H7 (cell line): ENCODE measurements at regions not wholly inside any gene's neighbourhood (a gene's known extent, or its start where the extent isn't known, plus 50 kb on each side); places are given as distances from the start of the nearest gene placed in this dataset.

Experiments used
- DNase-seq: peaks from one replicate; pipeline ENCODE4 v3.0.0; 2012
- H3K27me3 ChIP-seq: 2 replicates; pipeline ENCODE4 v1.6.0; 2011; ENCODE audit warnings: mild to moderate bottlenecking, low read length; ENCODE audit not compliant: control insufficient read depth, insufficient read depth
- H3K36me3 ChIP-seq: replicated peaks from 2 replicates; pipeline ENCODE4 v1.5.1; 2011; ENCODE audit warnings: low read length; ENCODE audit not compliant: control insufficient read depth, insufficient read depth
- H3K4me3 ChIP-seq: 2 replicates; pipeline ENCODE4 v1.5.1; 2011; ENCODE audit warnings: low read depth, mild to moderate bottlenecking, control low read depth, low read length, moderate library complexity; ENCODE audit not compliant: insufficient read depth

DNA sequence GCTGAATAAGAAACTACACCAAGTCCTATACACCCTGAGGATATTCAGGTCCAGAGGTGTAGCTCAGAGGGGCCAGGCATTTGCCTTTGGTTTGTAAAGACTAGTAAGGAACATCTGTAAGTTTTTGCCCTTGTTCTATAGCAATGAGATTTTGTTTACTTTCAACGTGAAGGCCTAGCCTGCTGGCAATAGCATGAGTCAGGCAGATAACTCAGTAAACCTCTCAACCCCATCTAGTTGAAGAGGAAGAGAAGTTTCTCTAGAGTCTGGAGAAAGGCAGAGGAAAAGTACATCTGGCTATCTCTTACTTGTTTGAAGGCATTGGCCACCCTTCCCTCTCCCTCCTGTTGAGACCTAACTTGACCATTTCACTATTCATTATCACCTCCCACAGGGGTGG is 70.3 kb upstream of the ZNF521 start:
- Histone ChIP-seq H3K27me3 (no peaks in the 10 kb centered on the region), H3K36me3 (no peaks in the 10 kb centered on the region), H3K4me3 (no peak overlapping the region)
- no peak for DNase-seq

DNA sequence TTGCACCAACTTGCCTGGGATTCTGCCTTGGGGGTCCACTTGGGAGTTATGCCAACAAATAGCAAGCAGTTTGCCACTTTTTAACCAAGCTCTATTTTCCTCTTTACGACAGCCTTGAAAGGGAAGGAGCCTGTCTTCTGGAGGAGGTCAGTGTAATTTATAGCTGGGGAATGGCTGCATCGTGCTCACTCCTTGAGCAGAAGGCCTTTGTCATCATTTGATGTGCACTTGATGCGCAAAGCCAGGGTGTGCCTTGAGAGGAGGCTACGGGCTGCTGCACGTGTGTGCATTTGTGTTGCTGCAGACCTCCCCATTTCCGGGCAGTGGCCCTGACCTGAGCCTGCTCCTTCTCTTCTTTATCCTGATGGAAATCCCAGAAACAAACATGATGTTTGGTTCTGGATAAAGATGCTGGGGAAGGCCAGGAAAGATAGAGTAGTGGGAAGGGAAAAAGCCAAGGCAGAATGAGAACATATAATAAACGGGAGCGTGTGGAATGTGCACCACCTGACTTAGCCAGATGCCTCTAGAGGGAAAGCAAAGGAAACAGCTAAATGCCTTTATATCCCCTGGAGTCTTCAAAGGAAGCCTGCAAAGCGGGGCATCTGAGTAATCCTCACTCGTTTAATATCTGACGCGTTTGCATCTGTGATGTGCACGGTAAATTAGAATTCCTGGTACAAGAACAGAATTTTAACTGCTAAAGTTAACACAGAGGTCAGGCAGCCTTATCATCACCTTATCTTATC is 68.3 kb upstream of the ZNF521 start:
- DNase-seq: no peak
- Histone ChIP-seq H3K4me3 (no peak overlapping the region), H3K27me3 (no peaks in the 10 kb centered on the region), H3K36me3 (no peaks in the 10 kb centered on the region)

DNA sequence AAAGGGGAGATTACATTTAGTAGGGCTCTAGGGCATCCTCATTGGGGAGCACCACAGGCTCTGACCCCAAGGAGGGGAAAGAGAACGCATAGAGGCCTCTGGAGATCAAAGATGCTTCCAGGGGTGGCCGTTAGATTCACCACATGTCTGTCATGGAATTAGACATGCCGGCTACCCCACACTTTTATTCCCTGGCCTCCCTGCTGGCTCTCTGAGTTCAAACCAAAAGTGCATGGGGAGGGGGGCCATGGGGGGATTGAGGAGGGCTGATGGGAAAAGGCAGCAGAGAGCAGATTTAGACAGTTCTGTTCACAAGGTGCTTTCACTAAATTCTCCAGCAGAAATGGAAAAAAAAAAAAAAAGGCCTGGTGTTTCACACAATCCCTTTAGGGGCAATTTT is 64.4 kb upstream of the ZNF521 start:
- DNase-seq: peak; percentile 3
- Histone ChIP-seq H3K4me3 (no peak overlapping the region), H3K27me3 (no peaks in the 10 kb centered on the region), H3K36me3 (no peaks in the 10 kb centered on the region)

DNA sequence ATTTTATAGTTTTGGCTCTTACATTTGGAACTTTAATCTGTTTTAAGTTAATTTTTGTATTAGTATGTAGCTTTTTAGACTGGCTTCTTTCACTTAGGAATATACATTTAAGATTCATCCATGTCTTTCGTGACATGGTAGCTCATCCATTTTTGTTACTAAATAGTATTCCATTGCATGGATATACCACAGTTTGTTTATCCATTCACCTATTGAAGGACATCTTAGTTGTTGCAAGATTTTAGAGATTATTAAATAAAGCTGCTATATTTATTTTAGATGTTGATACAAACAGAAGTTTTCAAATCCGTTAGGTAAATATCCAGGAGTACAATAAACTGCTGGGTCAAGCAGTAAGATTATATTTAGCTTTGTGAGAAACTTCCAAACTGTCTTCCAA is 58.0 kb upstream of the ZNF521 start:
- Histone ChIP-seq H3K4me3 (no peak overlapping the region), H3K36me3 (no peaks in the 10 kb centered on the region), H3K27me3 (no peaks in the 10 kb centered on the region)
- DNase-seq: no peak

DNA sequence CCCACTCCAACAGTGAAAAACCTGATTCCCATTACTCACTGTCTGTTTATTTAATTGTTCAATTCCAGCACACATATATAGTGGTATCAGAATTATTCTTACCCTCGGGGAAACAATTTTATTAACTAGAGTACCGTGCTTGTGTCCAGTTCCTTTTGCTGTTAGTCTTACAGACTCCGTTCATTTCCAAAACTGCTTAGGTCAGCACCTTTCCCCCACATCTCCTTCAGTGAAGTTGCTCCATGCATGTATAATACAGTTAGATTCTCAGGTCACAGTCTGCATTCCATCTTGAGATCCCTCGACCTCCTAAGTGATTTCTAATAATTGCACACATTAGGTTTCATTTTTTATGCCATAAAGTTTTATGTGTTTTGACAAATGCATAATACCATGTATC is 56.3 kb upstream of the ZNF521 start:
- H3K36me3 ChIP-seq: no peaks in the 10 kb centered on the region

More for the DNA sequence above, 56.3 kb upstream of the ZNF521 start:
- Histone ChIP-seq H3K4me3 (no peak overlapping the region), H3K27me3 (no peaks in the 10 kb centered on the region)
- no peak for DNase-seq
